CD4-positive, alpha-beta T cell treated with Interleukin-15 for 4 hours (primary cell): ENCODE measurements at regions not wholly inside any gene's neighbourhood (a gene's known extent, or its start where the extent isn't known, plus 50 kb on each side); places are given as distances from the start of the nearest gene placed in this dataset.
"Not testable (repeated sequence)": the region's sequence is repeated elsewhere in the genome, so short reads cannot be mapped to it uniquely, and the experiment has no call there.

Experiments
- DNase-seq: peaks from one replicate; pipeline ENCODE4 v3.0.0-alpha.2; 2020; ENCODE audit warnings: low spot score

DNA sequence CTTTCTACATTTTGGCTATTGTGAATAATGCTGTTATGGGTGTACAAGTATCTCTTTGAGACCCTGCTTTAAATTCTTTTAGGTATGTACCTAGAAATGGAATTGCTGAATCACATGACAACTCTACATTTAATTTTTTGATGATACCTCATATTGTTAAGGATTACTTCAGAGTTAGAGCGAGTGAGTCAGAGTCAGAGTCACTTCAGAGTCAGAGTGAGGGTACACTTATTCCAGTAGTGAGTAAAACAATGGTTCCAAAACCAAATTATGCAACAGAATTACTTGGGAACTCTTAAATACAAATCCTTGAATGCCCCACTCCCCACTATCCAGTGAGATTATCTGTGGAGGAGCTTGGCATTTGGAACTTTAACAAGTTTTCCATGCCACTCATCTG is 50.3 kb upstream of the SNRK start:
- no peak for DNase-seq

DNA sequence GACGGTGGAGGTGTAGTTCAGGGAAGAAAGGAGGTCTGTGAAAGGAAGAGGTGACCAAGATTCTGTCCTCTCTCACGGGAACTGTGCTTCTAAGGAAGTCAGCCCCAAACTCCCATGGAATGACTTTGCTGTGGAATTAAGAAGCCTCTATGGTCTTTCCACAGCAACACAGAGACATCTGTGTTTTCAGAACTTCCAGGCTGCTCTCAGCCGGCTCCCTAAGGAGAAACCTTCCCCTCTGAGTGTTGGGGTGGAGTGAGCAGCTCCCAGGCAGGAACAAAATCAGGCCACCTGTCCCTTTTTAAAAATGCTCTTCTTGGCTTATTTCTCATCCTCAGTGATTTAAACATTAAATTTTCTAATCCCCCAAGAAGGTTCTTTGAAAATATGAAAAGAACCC is 53.3 kb upstream of the SNRK start:
- DNase-seq = no peak

DNA sequence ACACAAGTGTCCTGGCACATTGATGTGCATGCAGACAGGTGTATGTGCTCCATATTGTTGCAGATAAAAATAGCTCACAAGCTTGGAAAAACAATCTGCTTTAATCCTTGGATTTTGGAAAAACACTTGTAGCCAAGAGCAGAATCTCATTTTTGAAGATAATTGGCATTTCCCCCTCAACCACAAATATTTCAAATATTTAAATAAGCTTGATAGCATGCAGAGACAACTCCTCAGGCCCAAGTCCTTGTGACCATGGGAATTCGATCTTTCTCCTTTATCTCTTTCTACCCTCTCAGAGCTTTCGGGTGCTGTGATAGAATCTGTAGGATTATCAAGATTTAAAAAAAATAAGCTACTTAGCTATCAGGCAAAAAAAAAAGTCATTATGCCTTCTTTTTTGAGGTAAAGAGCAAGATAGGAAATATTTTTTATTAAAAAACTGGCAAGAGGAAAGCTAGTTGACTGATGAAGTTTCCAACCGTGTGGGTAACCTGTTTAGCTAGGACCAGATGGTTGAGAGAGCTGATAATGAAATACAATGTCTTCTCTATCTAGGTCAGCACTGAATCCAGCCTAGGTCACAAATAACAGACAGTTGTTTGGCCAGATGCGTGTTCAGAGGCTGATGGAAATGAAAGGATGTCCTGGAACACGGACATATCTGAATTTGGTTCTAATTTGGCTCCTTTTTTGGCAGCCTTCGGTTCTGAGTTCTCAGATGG is 54.9 kb upstream of the SNRK start:
- no peak for DNase-seq

DNA sequence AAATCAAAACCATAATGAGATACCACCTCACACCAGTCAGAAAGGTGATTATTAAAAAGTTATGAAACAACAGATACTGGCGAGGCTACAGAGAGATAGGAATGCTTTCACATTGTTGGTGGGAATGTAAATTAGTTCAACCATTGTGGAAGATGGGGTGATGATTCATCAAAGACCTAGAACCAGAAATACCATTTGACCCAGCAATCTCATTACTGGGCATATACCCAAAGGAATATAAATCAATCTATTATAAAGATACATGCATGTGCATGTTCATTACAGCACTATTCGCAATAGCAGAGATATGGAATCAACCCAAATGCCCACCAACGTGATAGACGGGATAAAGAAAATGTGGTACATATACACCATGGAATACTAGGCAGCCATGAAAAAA is 56.5 kb upstream of the SNRK start:
- not testable (repeated sequence) for DNase-seq

- DNase-seq = not testable (repeated sequence)
Observed at GRCh38 chr3:43227685-43228084, 58.7 kb upstream of the SNRK start.

DNA sequence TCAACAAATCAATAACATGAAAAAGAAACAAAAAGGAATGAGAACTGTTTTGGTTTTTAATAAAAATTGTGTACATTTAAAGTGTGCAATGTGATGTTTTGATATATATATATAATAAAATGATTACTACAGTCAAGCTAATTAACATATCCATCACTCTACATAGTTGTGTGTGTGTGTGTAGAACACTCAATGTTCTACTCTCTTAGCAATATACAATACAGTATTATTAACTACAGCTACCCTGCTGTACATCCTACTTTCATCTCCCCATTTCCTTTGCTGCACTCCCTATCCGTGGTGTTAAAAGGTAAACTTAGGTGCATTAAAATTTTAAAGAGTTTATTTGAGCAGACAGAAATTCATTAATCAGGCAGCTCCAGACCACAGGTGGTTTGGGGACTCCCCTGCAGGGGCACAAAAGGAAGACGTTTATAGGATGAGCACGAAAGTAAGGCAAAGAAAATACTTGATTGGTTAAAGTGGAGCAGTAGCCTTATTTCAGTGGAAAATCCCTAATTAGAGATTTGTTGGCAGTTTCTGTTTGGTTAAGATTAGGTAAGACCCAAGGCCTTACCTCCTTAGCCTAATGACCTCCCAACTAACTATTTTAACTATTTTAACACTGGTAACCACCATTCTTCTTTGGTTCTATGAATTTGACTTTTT is 61.8 kb upstream of the SNRK start:
- DNase-seq = peak; percentile 25

- DNase-seq = peak; percentile 15
Observed at GRCh38 chr3:43223670-43224364, 62.5 kb upstream of the SNRK start.

- no peak for DNase-seq
Observed at GRCh38 chr3:43222590-43222989, 63.8 kb upstream of the SNRK start.

- DNase-seq = no peak
Observed at GRCh38 chr3:43221076-43221475, 65.3 kb upstream of the SNRK start.

- DNase-seq = no peak
Observed at GRCh38 chr3:43219616-43220015, 66.7 kb upstream of the SNRK start.

DNA sequence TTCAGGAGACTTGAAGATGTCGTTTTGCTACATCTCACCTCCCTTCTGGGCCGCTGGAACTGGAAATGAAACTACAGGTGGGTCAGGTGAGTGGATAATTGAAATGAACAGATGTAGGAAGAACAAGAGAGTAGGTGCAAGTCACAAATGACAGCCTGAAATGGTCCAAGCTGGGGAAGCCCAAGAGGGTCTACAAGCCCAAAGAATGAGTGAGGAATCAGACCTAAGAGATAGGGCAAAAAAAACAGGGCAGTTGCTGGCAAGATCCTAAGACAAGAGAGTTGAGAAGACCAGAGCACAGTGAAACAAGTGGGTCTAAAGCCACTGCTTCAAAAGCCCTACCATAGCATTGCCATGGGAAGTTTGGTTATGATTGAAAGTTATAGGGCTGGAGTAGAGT is 67.4 kb upstream of the SNRK start:
- DNase-seq = no peak

GRCh38 chr3:43218156-43218555 is 68.2 kb upstream of the SNRK start:
- DNase-seq = no peak

DNA sequence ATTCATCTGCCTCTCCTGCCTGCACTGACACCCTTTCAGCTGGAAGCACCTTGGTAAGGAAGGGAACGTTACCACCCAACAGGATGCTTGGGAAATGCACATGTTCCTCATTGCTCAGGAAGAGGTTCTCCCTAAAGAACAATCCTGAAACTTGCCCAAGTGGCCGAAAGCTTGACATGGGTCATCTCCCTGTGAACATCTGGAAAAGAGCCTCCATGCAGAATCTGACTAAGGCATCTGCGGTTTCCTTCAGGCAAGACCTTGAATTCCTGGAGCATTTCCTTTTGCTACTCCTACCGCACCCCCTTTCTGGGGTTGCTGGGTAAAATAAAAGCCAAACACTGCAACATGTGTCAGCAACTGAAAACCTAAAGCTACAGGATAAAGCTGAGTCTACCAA is 68.7 kb upstream of the SNRK start:
- no peak for DNase-seq

DNA sequence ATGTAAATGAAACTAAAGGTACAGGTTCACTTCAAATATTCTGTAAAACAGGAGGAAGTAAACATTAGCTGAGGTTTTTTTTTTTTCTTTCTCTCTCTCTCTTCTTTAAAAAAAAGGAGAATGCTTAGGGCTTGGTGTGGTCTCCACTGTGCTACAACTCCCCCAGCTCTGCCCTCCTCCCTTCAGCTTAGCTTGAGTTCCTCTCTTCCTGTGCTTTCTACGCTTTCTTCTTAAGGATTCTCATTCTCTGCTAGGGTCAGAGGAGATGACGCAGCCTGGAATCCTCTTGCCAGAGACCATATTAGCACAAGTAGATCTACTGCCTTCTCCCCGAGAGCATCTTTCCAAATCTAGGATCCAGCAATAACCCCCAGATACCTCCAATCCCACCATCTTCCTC is 69.1 kb upstream of the SNRK start:
- no peak for DNase-seq

GRCh38 chr3:43215663-43216275 is 70.6 kb upstream of the SNRK start:
- DNase-seq = no peak

- DNase-seq = no peak
Observed at GRCh38 chr3:43215138-43215537, 71.2 kb upstream of the SNRK start.

- DNase-seq = no peak
Observed at GRCh38 chr3:43214616-43215015, 71.7 kb upstream of the SNRK start.

DNA sequence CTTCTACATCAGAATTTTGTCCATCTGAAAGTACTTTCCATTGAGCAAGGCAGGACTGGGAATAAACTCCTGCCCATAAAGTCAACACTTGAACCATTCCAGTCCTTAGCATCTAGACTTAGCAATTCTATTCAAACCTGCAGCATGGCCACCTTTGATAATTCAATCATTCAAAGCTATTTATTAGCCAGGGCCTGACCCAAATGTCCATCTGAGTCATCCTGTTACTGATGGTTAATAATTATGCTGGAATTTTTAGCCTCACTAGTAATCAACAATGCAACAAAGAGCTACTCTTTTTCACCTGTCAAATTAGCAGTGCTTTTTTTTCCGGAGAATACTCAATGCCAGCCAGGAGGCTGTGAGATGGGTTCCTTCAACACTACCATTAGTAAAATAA is 72.7 kb upstream of the SNRK start:
- no peak for DNase-seq

DNA sequence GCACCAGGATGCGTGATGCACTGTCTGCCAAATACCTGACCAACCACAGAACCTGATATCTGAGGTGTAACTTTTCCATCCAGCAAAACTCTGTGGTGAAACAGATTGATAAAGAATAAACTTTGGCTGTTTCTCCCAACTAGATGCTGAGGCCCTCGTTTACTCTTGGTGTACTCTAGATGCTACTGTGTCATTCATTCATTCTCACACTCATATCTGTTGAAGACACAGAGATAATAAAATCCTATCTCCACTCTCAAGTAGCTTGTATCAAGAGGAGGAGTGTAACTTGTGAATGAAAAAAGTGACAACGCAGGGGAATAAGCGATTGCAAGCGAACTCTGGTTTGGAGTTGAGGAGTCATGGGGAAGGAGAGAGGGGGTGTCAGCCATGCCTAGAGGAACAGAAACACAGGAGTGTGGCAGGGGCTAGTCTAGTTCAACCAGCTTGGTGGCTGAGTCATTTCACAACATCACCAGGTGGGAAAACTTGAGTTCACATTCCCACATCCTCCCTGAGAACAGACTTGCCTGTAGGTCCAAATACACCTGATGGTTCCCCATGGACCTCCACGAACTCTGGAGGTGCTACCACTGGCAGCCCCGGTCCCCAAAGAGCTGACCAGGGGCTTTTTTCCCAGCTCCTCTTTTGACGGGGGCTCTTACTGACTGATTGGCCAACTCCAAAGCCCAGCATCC is 73.3 kb upstream of the SNRK start:
- no peak for DNase-seq

GRCh38 chr3:43211681-43212080 is 74.7 kb upstream of the SNRK start:
- no peak for DNase-seq

DNA sequence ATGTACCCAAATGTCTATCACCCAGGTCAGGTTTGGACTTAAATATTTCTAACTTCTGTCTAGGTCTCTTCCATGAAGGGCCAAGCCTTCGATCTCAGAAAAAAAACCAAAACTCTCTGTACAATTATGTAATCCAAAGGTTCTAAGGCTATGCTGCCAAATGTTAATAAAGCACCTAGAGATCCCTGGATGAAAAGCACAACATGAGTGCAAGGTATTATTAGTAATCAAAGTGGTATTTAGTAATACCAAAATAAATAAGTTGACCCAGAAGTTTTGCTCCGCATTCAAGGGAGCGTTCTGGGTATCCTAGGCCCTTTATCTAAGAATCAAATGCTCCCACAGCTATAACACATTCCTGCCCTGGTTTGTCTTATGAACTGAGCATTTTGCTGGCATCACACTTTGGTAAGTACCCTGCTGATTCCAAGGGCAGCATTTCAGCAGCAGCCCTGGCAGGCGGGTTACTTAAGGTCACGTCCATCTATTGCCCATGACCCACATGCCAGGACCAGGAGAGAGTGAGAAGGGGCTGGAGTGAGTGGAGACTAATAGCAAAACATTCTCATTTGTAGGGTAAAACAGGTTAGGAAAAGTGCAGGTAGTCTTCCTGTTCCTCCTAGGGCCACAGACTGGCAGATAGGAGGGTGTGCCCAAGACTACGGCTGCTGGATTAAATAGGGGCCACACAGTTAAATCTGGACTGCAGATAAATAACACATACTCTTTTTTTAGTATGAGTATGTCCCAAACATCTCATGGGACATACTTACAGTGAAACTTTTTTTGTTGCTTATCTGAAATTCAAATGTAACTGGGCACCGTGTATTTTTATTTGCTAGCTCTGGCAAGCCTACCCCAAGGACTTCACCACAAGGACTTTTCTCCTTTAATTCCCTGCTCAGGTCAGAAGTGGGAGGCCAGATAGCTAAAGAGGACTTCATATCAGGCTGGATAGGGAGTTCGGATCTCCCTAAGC is 76.0 kb upstream of the SNRK start:
- no peak for DNase-seq
